Suprapubic skin (tissue), 4 donors: ENCODE measurements at regions not wholly inside any gene's neighbourhood (a gene's known extent, or its start where the extent isn't known, plus 50 kb on each side); places are given as distances from the start of the nearest gene placed in this dataset.
A peak's percentile ranks its signal among the peaks of the same experiment; 100 is the strongest.

Experiments used
- DNase-seq, 2 donors: peaks; one replicate each; pipeline ENCODE4 v3.0.0-alpha.2; 2019; ENCODE audit warnings: low spot score in 2 of 2
- H3K27ac ChIP-seq: fragments of 200-600 bp; sonication (generic); one replicate; pipeline ENCODE4 v1.5.1; 2019
- H3K27me3 ChIP-seq: fragments of 200-600 bp; sonication (generic); one replicate; pipeline ENCODE4 v1.5.1; 2019
- H3K36me3 ChIP-seq: fragments of 200-600 bp; sonication (generic); one replicate; pipeline ENCODE4 v1.5.1; 2019
- H3K4me1 ChIP-seq: fragments of 200-600 bp; sonication (generic); one replicate; pipeline ENCODE4 v1.5.1; 2019
- H3K4me3 ChIP-seq: fragments of 200-600 bp; sonication (generic); one replicate; pipeline ENCODE4 v1.5.1; 2019; ENCODE audit warnings: mild to moderate bottlenecking
- H3K9me3 ChIP-seq: fragments of 200-600 bp; sonication (generic); one replicate; pipeline ENCODE4 v1.5.1; 2019
- EP300 ChIP-seq: sonication (generic); formaldehyde crosslinking; IDR thresholded peaks from one replicate; pipeline ENCODE4 v1.6.1; 2017; ENCODE audit warnings: antibody characterized with exemption
- POLR2A ChIP-seq, 2 donors: fragments of 450-650 bp; IDR thresholded peaks; one replicate each; pipeline ENCODE4 v1.6.1; 2017; ENCODE audit warnings: antibody characterized with exemption in 2 of 2, mild to moderate bottlenecking in 2 of 2, moderate library complexity in 2 of 2
- POLR2AphosphoS5 ChIP-seq, 3 donors: sonication (generic); formaldehyde crosslinking; IDR thresholded peaks; one replicate each; pipeline ENCODE4 v1.6.1; 2017; ENCODE audit warnings: antibody characterized with exemption in 3 of 3
- WGBS: methylation state at CpG from one replicate; pipeline ENCODE4 v1.1.5; 2018; 5-methylcytosine and 5-hydroxymethylcytosine counted together
- TF ChIP-seq, protein P1 (sequence below), 2 donors: fragments of 200-600 bp in 1 of 2; fragments of 450-650 bp in 1 of 2; sonication (generic) in 1 of 2; IDR thresholded peaks; one replicate each; pipeline ENCODE4 v1.5.1; 2016 to 2019; ENCODE audit warnings: antibody characterized with exemption in 2 of 2, mild to moderate bottlenecking in 1 of 2, moderate library complexity in 1 of 2

DNA sequence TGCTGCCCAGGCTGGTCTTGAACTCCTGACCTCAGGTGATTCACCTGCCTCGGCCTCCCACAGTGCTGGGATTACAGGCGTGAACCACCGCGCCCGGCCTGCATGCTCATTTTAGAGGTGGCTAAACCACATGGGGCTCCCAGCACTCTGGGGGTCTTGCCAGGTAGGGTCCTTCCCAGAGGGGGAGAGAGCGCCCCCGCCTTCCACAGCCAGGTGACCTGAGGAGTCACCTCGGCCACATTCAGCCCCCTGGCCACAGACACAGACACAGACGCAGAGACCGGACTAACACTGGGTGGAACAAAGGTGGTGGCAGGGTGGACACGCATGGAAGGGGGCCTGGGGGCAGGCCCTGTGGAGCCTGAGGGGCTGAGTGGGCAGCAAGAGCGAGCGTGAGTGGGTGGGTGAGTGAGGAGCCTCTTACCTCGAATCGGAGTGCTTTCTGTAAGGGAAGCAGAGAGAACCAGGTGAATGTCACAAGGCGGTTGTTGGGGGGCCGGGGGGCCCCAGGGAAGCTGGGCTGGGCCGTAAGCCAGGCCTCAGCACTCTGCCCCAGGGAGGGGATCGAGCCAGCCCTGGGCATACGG, 80.1 kb downstream of the PTPRS start:
- no peak overlapping the region for H3K4me3 ChIP-seq
- WGBS, result 68% methylated on average over 12 of the region's 20 CpGs
- H3K27ac ChIP-seq, result peak overlapping the region; percentile 61
- peaks cover 17% of the 10 kb centered on the region for H3K4me1 ChIP-seq
- DNase-seq, result no peak
- peaks cover 49% of the 10 kb centered on the region for H3K36me3 ChIP-seq
- TF ChIP-seq, protein P1, sequence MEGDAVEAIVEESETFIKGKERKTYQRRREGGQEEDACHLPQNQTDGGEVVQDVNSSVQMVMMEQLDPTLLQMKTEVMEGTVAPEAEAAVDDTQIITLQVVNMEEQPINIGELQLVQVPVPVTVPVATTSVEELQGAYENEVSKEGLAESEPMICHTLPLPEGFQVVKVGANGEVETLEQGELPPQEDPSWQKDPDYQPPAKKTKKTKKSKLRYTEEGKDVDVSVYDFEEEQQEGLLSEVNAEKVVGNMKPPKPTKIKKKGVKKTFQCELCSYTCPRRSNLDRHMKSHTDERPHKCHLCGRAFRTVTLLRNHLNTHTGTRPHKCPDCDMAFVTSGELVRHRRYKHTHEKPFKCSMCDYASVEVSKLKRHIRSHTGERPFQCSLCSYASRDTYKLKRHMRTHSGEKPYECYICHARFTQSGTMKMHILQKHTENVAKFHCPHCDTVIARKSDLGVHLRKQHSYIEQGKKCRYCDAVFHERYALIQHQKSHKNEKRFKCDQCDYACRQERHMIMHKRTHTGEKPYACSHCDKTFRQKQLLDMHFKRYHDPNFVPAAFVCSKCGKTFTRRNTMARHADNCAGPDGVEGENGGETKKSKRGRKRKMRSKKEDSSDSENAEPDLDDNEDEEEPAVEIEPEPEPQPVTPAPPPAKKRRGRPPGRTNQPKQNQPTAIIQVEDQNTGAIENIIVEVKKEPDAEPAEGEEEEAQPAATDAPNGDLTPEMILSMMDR (IDR thresholded peaks at IDR 0.05), result no peak
- TF ChIP-seq POLR2A (IDR thresholded peaks at IDR 0.05), result no peak
- no peaks in the 10 kb centered on the region for H3K27me3 ChIP-seq
- H3K9me3 ChIP-seq, result peaks cover 4% of the 10 kb centered on the region

DNA sequence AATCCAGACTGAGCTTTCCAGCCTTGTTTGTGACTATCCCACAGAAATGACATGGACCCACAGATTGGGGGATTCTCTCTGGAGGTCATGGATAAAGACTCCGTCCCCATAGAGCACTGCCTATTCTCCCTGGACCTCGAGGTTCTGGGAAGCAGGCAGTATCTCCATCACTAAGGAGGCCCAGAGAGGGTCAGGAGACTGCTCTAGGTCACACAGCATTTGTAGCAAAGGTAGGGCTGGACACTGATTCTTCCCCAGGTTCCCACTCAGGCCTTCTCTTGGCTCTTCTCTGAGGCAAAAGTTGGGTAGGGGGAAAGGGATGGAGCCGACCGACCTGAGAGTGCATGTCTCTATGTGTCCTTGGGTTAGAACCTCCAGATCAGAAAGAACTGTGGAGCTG, 80.9 kb downstream of the PTPRS start:
- Histone ChIP-seq H3K4me1 (peaks cover 17% of the 10 kb centered on the region), H3K9me3 (peaks cover 11% of the 10 kb centered on the region), H3K27me3 (no peaks in the 10 kb centered on the region), H3K27ac (no peak overlapping the region), H3K4me3 (no peak overlapping the region), H3K36me3 (peaks cover 55% of the 10 kb centered on the region)
- no peak for DNase-seq
- 92% methylated on average over 4 of the region's 4 CpGs for WGBS
- TF ChIP-seq, protein P1 (IDR thresholded peaks at IDR 0.05), result no peak
- no peak for TF ChIP-seq EP300
- TF ChIP-seq POLR2AphosphoS5 (IDR thresholded peaks at IDR 0.05), result no peak
- no peak for TF ChIP-seq POLR2A (IDR thresholded peaks at IDR 0.05)

DNA sequence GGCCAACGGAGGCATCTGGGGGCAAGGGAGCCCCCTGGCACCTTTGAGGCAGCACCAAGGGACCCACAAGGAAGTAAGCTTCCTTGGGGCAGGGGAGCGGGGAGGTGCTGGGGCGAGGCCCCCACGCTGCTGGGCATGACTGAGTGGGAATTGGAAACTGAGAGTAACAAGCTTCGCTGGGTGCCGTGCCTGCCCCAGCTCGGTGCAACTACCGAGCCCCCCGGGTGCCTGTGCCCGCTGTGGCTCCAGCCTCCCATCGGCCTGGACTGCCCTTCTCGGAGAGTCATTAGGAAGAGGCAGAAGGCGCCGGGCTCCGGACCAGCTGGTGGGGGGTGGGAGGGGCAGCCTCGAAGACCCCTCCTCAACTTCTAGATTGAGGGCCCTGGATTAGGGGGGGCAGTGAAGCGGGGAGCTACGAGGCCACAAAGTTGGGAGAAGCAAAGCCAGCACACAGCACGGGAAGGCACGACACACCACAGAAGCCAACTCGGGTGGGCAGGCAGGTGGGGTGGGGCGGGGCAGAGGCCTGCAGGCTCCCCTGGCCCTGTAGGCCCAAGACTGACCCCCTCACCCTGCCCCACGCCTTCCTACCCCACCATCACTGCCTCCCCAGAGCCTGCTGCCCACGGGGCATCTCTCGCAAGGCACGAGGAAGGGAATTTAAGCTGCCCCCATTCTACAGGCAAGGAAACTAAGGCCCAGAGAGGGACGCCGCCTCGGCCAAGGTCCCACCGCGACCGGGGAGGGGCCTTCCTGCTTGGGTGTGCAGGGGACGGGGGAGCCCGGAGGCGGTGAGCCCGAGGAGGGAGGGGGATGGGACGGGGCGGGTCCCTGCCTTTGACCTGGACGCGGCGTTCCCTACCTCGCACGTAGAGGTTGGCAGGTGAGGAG, 83.2 kb downstream of the PTPRS start:
- Histone ChIP-seq H3K4me1 (peaks cover 24% of the 10 kb centered on the region), H3K4me3 (no peak overlapping the region), H3K36me3 (peaks cover 43% of the 10 kb centered on the region), H3K27ac (no peak overlapping the region), H3K27me3 (no peaks in the 10 kb centered on the region), H3K9me3 (peaks cover 16% of the 10 kb centered on the region)
- WGBS, result 93% methylated on average over 19 of the region's 43 CpGs
- DNase-seq, result no peak
- TF ChIP-seq EP300 (no peak), POLR2AphosphoS5 (IDR thresholded peaks at IDR 0.05) (no peak), POLR2A (IDR thresholded peaks at IDR 0.05) (no peak)
- TF ChIP-seq, protein P1 (IDR thresholded peaks at IDR 0.05), result no peak

GRCh38 chr19:5255602-5256231, 84.9 kb downstream of the PTPRS start:
- Histone ChIP-seq H3K4me1 (peaks cover 13% of the 10 kb centered on the region), H3K36me3 (peaks cover 43% of the 10 kb centered on the region)
- TF ChIP-seq POLR2A (IDR thresholded peaks at IDR 0.05), result no peak
- no peak for TF ChIP-seq POLR2AphosphoS5 (IDR thresholded peaks at IDR 0.05)
- TF ChIP-seq EP300, result no peak
- TF ChIP-seq, protein P1 (IDR thresholded peaks at IDR 0.05), result no peak

GRCh38 chr19:5254944-5255343, 85.7 kb downstream of the PTPRS start:
- WGBS, result 91% methylated on average over 1 of the region's 1 CpG
- H3K36me3 ChIP-seq, result peaks cover 46% of the 10 kb centered on the region
- TF ChIP-seq POLR2A (IDR thresholded peaks at IDR 0.05), result no peak
- TF ChIP-seq EP300, result no peak
- no peak for TF ChIP-seq POLR2AphosphoS5 (IDR thresholded peaks at IDR 0.05)
- TF ChIP-seq, protein P1 (IDR thresholded peaks at IDR 0.05), result no peak
- H3K27me3 ChIP-seq, result no peaks in the 10 kb centered on the region
- H3K27ac ChIP-seq, result no peak overlapping the region
- no peak for DNase-seq
- peaks cover 15% of the 10 kb centered on the region for H3K4me1 ChIP-seq
- peaks cover 16% of the 10 kb centered on the region for H3K9me3 ChIP-seq
- no peak overlapping the region for H3K4me3 ChIP-seq

More at GRCh38 chr19:5255602-5256231, 84.9 kb downstream of the PTPRS start:
- Histone ChIP-seq H3K27ac (no peak overlapping the region), H3K4me3 (no peak overlapping the region), H3K27me3 (no peaks in the 10 kb centered on the region), H3K9me3 (peaks cover 16% of the 10 kb centered on the region)
- no peak for DNase-seq
- WGBS, result 95% methylated on average over 22 of the region's 22 CpGs
